AG09319 (cell line): ENCODE measurements at regions not wholly inside any gene's neighbourhood (a gene's known extent, or its start where the extent isn't known, plus 50 kb on each side); places are given as distances from the start of the nearest gene placed in this dataset.
"Not testable (repeated sequence)": the region's sequence is repeated elsewhere in the genome, so short reads cannot be mapped to it uniquely, and the experiment has no call there.

Experiments used
- DNase-seq: peaks from one replicate; pipeline ENCODE4 v3.0.0-alpha.2; 2010; ENCODE audit warnings: low read depth; ENCODE audit errors: extremely low read depth
- CTCF ChIP-seq: IDR thresholded peaks from 2 replicates; pipeline ENCODE4 v1.5.1; 2011; ENCODE audit warnings: low read depth, mild to moderate bottlenecking, inconsistent platforms, low read length, moderate library complexity

GRCh38 chr6:111925296-111925695 lies 52.0 kb upstream of the FYN start:
- no peak for TF ChIP-seq CTCF
- no peak for DNase-seq

GRCh38 chr6:111926731-111927302 lies 53.6 kb upstream of the FYN start:
- DNase-seq = no peak
- no peak for TF ChIP-seq CTCF

GRCh38 chr6:111927321-111927720 lies 54.1 kb upstream of the FYN start:
- no peak for DNase-seq

GRCh38 chr6:111928139-111928538 lies 54.9 kb upstream of the FYN start:
- TF ChIP-seq CTCF = no peak
- no peak for DNase-seq

More at GRCh38 chr6:111927321-111927720, 54.1 kb upstream of the FYN start:
- no peak for TF ChIP-seq CTCF

DNA sequence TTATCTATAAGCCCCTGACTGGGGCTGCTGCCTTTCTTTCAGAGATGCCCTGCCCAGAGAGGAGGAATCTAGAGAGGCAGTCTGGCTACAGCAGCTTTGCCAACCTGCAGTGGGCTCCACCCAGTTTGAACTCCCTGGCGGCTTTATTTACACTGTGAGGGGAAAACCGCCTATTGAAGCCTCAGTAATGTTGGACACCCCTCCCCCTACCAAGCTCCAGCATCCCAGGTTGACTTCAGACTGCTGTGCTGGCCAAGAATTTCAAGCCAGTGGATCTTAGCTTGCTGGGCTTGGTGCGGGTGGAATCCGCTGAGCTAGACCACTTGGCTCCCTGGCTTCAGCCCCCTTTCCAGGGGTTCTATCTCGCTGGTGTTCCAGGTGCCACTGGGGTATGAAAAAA lies 61.4 kb upstream of the FYN start:
- not testable (repeated sequence) for DNase-seq

DNA sequence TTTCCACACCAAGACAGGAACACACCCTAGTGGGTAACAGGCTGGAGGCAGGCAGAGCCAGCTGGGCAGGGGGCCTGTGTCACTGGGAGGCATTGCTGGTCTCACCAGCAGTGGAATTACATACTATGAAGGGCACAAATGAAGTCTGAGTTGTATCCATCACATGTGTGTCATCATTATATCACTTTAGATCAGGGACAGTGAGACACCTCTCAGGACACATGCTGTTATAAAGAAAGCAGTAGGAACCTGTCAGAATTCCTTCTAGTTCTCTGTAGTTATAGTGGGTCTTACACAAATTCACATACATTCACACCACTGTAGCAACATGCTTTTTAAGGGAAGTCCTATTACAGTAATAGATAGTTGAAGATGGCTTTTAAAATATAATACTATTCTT lies 63.5 kb upstream of the FYN start:
- DNase-seq = no peak
- TF ChIP-seq CTCF = no peak

GRCh38 chr6:111938710-111939109 lies 65.5 kb upstream of the FYN start:
- DNase-seq = no peak
- no peak for TF ChIP-seq CTCF

DNA sequence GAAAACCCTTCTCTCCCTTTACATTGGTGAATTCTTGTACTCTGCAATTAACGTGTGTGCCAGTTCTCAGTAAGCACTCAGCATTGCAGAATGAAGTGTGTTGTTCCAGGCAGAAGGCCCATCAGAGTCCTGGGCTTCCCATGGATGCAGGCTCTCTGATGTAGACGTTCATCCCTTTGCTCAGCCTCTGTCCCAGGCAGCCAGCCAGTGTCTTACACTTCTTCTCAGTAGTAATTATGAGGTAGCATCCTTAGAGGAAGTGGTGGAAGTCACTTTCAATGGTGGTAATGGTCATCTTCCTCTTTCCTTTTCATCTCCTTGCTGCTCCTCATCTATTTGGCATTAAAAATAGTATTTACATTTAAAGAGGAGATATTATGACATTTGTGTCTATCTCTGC lies 66.7 kb upstream of the FYN start:
- DNase-seq = no peak
- no peak for TF ChIP-seq CTCF
